Nephron progenitor cell (in vitro differentiated cells): ENCODE measurements at regions not wholly inside any gene's neighbourhood (a gene's known extent, or its start where the extent isn't known, plus 50 kb on each side); places are given as distances from the start of the nearest gene placed in this dataset.

Source experiments
- DNase-seq: peaks from one replicate; pipeline ENCODE4 v3.0.0; 2021
- H3K27ac Mint-ChIP-seq: 2 replicates; pipeline ENCODE4 v1.8.0; 2021; ENCODE audit warnings: mild to moderate bottlenecking, moderate library complexity, mixed read lengths
- H3K27me3 Mint-ChIP-seq: 2 replicates; pipeline ENCODE4 v1.8.0; 2021; ENCODE audit warnings: mild to moderate bottlenecking, low read depth, mixed read lengths; ENCODE audit not compliant: poor library complexity
- H3K36me3 Mint-ChIP-seq: 2 replicates; pipeline ENCODE4 v1.8.0; 2021; ENCODE audit warnings: low read depth, mixed read lengths
- H3K4me1 Mint-ChIP-seq: 2 replicates; pipeline ENCODE4 v1.8.0; 2021; ENCODE audit warnings: mixed read lengths
- H3K4me3 Mint-ChIP-seq: 2 replicates; pipeline ENCODE4 v1.8.0; 2021; ENCODE audit warnings: mild to moderate bottlenecking, moderate library complexity, mixed read lengths
- H3K9me3 Mint-ChIP-seq: 2 replicates; pipeline ENCODE4 v1.8.0; 2021; ENCODE audit warnings: mild to moderate bottlenecking, moderate library complexity, mixed read lengths
- CTCF ChIP-seq: fragments of 200-600 bp; sonication (generic); IDR thresholded peaks from 2 replicates; pipeline ENCODE4 v1.5.0; 2021; ENCODE audit warnings: antibody characterized with exemption

- Mint-ChIP-seq H3K27ac (no peak overlapping the region), H3K9me3 (peaks cover 24% of the 10 kb centered on the region), H3K36me3 (no peaks in the 10 kb centered on the region), H3K4me3 (no peak overlapping the region), H3K4me1 (peaks cover 19% of the 10 kb centered on the region), H3K27me3 (no peaks in the 10 kb centered on the region)
- no peak for TF ChIP-seq CTCF
- DNase-seq, result no peak
Observed at GRCh38 chr2:84088656-84089055, 370.4 kb downstream of the SUCLG1 start.

- no peak for DNase-seq
- peaks cover 19% of the 10 kb centered on the region for H3K4me1 Mint-ChIP-seq
- H3K27ac Mint-ChIP-seq, result no peak overlapping the region
- no peak overlapping the region for H3K4me3 Mint-ChIP-seq
- no peaks in the 10 kb centered on the region for H3K9me3 Mint-ChIP-seq
- H3K27me3 Mint-ChIP-seq, result no peaks in the 10 kb centered on the region
- no peak for TF ChIP-seq CTCF
- H3K36me3 Mint-ChIP-seq, result no peaks in the 10 kb centered on the region
Observed at GRCh38 chr2:84085562-84085961, 373.5 kb downstream of the SUCLG1 start.

GRCh38 chr2:84084856-84085255, 374.2 kb downstream of the SUCLG1 start:
- no peak overlapping the region for H3K4me3 Mint-ChIP-seq
- H3K4me1 Mint-ChIP-seq, result peaks cover 19% of the 10 kb centered on the region

GRCh38 chr2:84083984-84084383, 375.1 kb downstream of the SUCLG1 start:
- Mint-ChIP-seq H3K9me3 (no peaks in the 10 kb centered on the region), H3K4me3 (no peak overlapping the region), H3K4me1 (peaks cover 19% of the 10 kb centered on the region), H3K27me3 (no peaks in the 10 kb centered on the region), H3K36me3 (no peaks in the 10 kb centered on the region), H3K27ac (no peak overlapping the region)
- no peak for TF ChIP-seq CTCF
- no peak for DNase-seq

More at GRCh38 chr2:84084856-84085255, 374.2 kb downstream of the SUCLG1 start:
- Mint-ChIP-seq H3K27me3 (no peaks in the 10 kb centered on the region), H3K9me3 (no peaks in the 10 kb centered on the region), H3K27ac (no peak overlapping the region), H3K36me3 (no peaks in the 10 kb centered on the region)
- no peak for TF ChIP-seq CTCF
- no peak for DNase-seq

- Mint-ChIP-seq H3K27me3 (no peaks in the 10 kb centered on the region), H3K36me3 (no peaks in the 10 kb centered on the region), H3K4me3 (no peak overlapping the region), H3K27ac (no peak overlapping the region), H3K9me3 (no peaks in the 10 kb centered on the region), H3K4me1 (no peaks in the 10 kb centered on the region)
- TF ChIP-seq CTCF, result no peak
- no peak for DNase-seq
Observed at GRCh38 chr2:84078471-84078870, 380.6 kb downstream of the SUCLG1 start.

GRCh38 chr2:84077496-84077895, 381.6 kb downstream of the SUCLG1 start:
- DNase-seq, result peak; percentile 17
- Mint-ChIP-seq H3K9me3 (no peaks in the 10 kb centered on the region), H3K4me3 (no peak overlapping the region), H3K4me1 (no peaks in the 10 kb centered on the region), H3K27me3 (no peaks in the 10 kb centered on the region), H3K36me3 (no peaks in the 10 kb centered on the region), H3K27ac (no peak overlapping the region)
- TF ChIP-seq CTCF, result no peak
